Thyroid gland (tissue), 4 donors: ENCODE measurements at regions not wholly inside any gene's neighbourhood (a gene's known extent, or its start where the extent isn't known, plus 50 kb on each side); places are given as distances from the start of the nearest gene placed in this dataset.

Experiments
- POLR2A ChIP-seq, 2 donors: fragments of 450-650 bp; IDR thresholded peaks; one replicate each; pipeline ENCODE4 v1.6.1; 2017; ENCODE audit warnings: antibody characterized with exemption in 2 of 2, mild to moderate bottlenecking in 2 of 2, moderate library complexity in 1 of 2
- TF ChIP-seq, protein P1 (sequence below), 6 experiments: fragments of 200-600 bp in 3 of 6; fragments of 450-650 bp in 3 of 6; sonication (generic) in 3 of 6; IDR thresholded peaks; one replicate each; pipeline ENCODE4 v1.5.1; 2016 to 2019; ENCODE audit warnings: antibody characterized with exemption in 6 of 6, mild to moderate bottlenecking in 2 of 6, inconsistent platforms in 1 of 6, moderate library complexity in 1 of 6

DNA sequence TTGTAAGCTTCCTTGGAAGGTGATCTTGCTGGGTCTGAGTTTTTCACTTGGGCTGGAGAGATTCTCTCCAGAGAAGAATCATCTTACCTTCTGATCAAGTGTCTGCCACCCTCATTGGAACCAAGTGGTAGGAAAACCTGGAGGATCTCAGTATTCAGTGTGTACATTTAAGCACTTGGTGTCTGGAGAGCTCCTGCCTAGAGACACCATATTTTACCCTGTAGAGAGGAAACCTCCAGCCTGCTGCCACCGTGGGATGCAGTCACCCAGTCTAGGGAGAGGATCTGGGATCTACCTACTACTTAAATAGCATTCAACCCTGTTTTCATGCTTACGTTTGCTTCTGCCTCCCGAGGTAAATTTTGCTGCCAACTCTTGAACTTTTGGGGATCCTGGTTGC is 274.3 kb downstream of the SV2B start:
- TF ChIP-seq, protein P1, sequence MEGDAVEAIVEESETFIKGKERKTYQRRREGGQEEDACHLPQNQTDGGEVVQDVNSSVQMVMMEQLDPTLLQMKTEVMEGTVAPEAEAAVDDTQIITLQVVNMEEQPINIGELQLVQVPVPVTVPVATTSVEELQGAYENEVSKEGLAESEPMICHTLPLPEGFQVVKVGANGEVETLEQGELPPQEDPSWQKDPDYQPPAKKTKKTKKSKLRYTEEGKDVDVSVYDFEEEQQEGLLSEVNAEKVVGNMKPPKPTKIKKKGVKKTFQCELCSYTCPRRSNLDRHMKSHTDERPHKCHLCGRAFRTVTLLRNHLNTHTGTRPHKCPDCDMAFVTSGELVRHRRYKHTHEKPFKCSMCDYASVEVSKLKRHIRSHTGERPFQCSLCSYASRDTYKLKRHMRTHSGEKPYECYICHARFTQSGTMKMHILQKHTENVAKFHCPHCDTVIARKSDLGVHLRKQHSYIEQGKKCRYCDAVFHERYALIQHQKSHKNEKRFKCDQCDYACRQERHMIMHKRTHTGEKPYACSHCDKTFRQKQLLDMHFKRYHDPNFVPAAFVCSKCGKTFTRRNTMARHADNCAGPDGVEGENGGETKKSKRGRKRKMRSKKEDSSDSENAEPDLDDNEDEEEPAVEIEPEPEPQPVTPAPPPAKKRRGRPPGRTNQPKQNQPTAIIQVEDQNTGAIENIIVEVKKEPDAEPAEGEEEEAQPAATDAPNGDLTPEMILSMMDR (IDR thresholded peaks at IDR 0.05), result no peak
- TF ChIP-seq POLR2A (IDR thresholded peaks at IDR 0.05), result no peak
